ENCODE measurements at regions not wholly inside any gene's neighbourhood (a gene's known extent, or its start where the extent isn't known, plus 50 kb on each side); places are given as distances from the start of the nearest gene placed in this dataset.
"Not testable (repeated sequence)": the region's sequence is repeated elsewhere in the genome, so short reads cannot be mapped to it uniquely, and the experiment has no call there.

GRCh38 chr5:126046846-126047571 lies 376.2 kb upstream of the GRAMD2B start:
- DNase-seq = no peak

GRCh38 chr5:126052120-126052519 lies 371.1 kb upstream of the GRAMD2B start:
- no peak for DNase-seq

GRCh38 chr5:126052791-126053190 lies 370.4 kb upstream of the GRAMD2B start:
- DNase-seq = no peak

- no peak for DNase-seq
These were observed 369.6 kb upstream of the GRAMD2B start for GRCh38 chr5:126053630-126054029.

- DNase-seq = no peak
These were observed 368.4 kb upstream of the GRAMD2B start for GRCh38 chr5:126054577-126055347.

- DNase-seq = no peak
These were observed 367.9 kb upstream of the GRAMD2B start for GRCh38 chr5:126055348-126055729.

GRCh38 chr5:126056352-126056751 lies 366.9 kb upstream of the GRAMD2B start:
- DNase-seq = no peak

GRCh38 chr5:126056851-126057622 lies 366.2 kb upstream of the GRAMD2B start:
- DNase-seq = no peak

GRCh38 chr5:126058392-126058791 lies 364.8 kb upstream of the GRAMD2B start:
- DNase-seq = not testable (repeated sequence)

- DNase-seq = no peak
These were observed 360.6 kb upstream of the GRAMD2B start for GRCh38 chr5:126062398-126063221.

- DNase-seq = no peak
These were observed 358.1 kb upstream of the GRAMD2B start for GRCh38 chr5:126065061-126065460.

- no peak for DNase-seq
These were observed 356.4 kb upstream of the GRAMD2B start for GRCh38 chr5:126066836-126067235.

GRCh38 chr5:126067404-126067803 lies 355.8 kb upstream of the GRAMD2B start:
- DNase-seq = no peak

- DNase-seq = no peak
These were observed 353.9 kb upstream of the GRAMD2B start for GRCh38 chr5:126069329-126069728.

- DNase-seq = no peak
These were observed 352.7 kb upstream of the GRAMD2B start for GRCh38 chr5:126070481-126070880.

GRCh38 chr5:126074538-126074937 lies 348.7 kb upstream of the GRAMD2B start:
- no peak for DNase-seq

- no peak for DNase-seq
These were observed 343.9 kb upstream of the GRAMD2B start for GRCh38 chr5:126079266-126079665.

- no peak for DNase-seq
These were observed 342.0 kb upstream of the GRAMD2B start for GRCh38 chr5:126081209-126081608.

- DNase-seq = no peak
These were observed 330.2 kb upstream of the GRAMD2B start for GRCh38 chr5:126093041-126093440.

- DNase-seq = no peak
These were observed 329.5 kb upstream of the GRAMD2B start for GRCh38 chr5:126093718-126094117.

- no peak for DNase-seq
These were observed 328.2 kb upstream of the GRAMD2B start for GRCh38 chr5:126094991-126095390.

- DNase-seq = no peak
These were observed 326.7 kb upstream of the GRAMD2B start for GRCh38 chr5:126096442-126097006.
